ENCODE measurements at regions not wholly inside any gene's neighbourhood (a gene's known extent, or its start where the extent isn't known, plus 50 kb on each side); places are given as distances from the start of the nearest gene placed in this dataset.
"Not testable (repeated sequence)": the region's sequence is repeated elsewhere in the genome, so short reads cannot be mapped to it uniquely, and the experiment has no call there.

DNA sequence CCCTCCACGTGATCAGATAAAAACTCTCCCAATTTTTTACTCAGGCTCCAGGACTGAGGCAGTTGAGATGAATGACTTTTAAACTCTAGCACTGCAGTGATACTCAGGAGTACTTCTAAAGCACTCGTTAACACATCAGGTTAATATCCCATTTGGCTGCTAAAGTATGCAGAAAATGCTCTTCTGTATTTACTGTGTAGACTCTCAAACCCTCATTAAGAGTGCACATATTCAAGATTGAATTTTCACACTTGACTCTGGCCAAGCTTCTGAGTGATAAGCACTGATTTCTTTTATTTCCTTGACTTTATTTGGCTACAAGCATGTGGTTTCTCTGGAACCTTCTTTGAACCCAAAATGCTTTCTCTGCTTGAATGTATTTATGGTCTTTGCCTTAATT lies 392.3 kb upstream of the NECTIN3 start:
- no peaks in the 10 kb centered on the region for H3K4me1 Mint-ChIP-seq

GRCh38 chr3:110680450-110680849 lies 391.2 kb upstream of the NECTIN3 start:
- no peak for ATAC-seq
- no peak overlapping the region for H3K4me3 Mint-ChIP-seq

More for the DNA sequence above, 392.3 kb upstream of the NECTIN3 start:
- Mint-ChIP-seq H3K4me3 (no peak overlapping the region), H3K27ac (no peak overlapping the region), H3K36me3 (no peaks in the 10 kb centered on the region), H3K9me3 (peaks cover 3% of the 10 kb centered on the region)
- DNase-seq (ENCODE audit: low spot score in 2 of 2) (no peak), ATAC-seq (no peak)

GRCh38 chr3:110684466-110684865 lies 387.1 kb upstream of the NECTIN3 start:
- ATAC-seq, result no peak
- no peak overlapping the region for H3K4me3 Mint-ChIP-seq

More at GRCh38 chr3:110680450-110680849, 391.2 kb upstream of the NECTIN3 start:
- H3K4me1 Mint-ChIP-seq, result no peaks in the 10 kb centered on the region
- H3K9me3 Mint-ChIP-seq, result no peaks in the 10 kb centered on the region
- no peaks in the 10 kb centered on the region for H3K36me3 Mint-ChIP-seq
- no peak for DNase-seq (ENCODE audit: low spot score in 2 of 2)
- no peak overlapping the region for H3K27ac Mint-ChIP-seq

GRCh38 chr3:110685630-110686029 lies 386.0 kb upstream of the NECTIN3 start:
- no peak overlapping the region for H3K27ac Mint-ChIP-seq
- ATAC-seq, result no peak
- no peaks in the 10 kb centered on the region for H3K4me1 Mint-ChIP-seq

More at GRCh38 chr3:110684466-110684865, 387.1 kb upstream of the NECTIN3 start:
- Mint-ChIP-seq H3K4me1 (no peaks in the 10 kb centered on the region), H3K27ac (no peak overlapping the region), H3K9me3 (no peaks in the 10 kb centered on the region), H3K36me3 (no peaks in the 10 kb centered on the region)
- DNase-seq (ENCODE audit: low spot score in 2 of 2), result no peak

GRCh38 chr3:110686701-110687100 lies 384.9 kb upstream of the NECTIN3 start:
- ATAC-seq (no peak), DNase-seq (ENCODE audit: low spot score in 2 of 2) (no peak)
- no peaks in the 10 kb centered on the region for H3K9me3 Mint-ChIP-seq
- no peak overlapping the region for H3K4me3 Mint-ChIP-seq
- no peaks in the 10 kb centered on the region for H3K36me3 Mint-ChIP-seq
- no peaks in the 10 kb centered on the region for H3K4me1 Mint-ChIP-seq
- H3K27ac Mint-ChIP-seq, result no peak overlapping the region

More at GRCh38 chr3:110685630-110686029, 386.0 kb upstream of the NECTIN3 start:
- no peak overlapping the region for H3K4me3 Mint-ChIP-seq
- no peak for DNase-seq (ENCODE audit: low spot score in 2 of 2)
- no peaks in the 10 kb centered on the region for H3K36me3 Mint-ChIP-seq
- H3K9me3 Mint-ChIP-seq, result no peaks in the 10 kb centered on the region

- H3K36me3 Mint-ChIP-seq, result no peaks in the 10 kb centered on the region
- no peak overlapping the region for H3K4me3 Mint-ChIP-seq
- no peaks in the 10 kb centered on the region for H3K9me3 Mint-ChIP-seq
- ATAC-seq (no peak), DNase-seq (ENCODE audit: low spot score in 2 of 2) (no peak)
- H3K4me1 Mint-ChIP-seq, result no peaks in the 10 kb centered on the region
- H3K27ac Mint-ChIP-seq, result no peak overlapping the region
Observed at GRCh38 chr3:110687138-110687537, 384.5 kb upstream of the NECTIN3 start.

GRCh38 chr3:110697961-110698360 lies 373.7 kb upstream of the NECTIN3 start:
- H3K4me1 Mint-ChIP-seq, result no peaks in the 10 kb centered on the region
- no peaks in the 10 kb centered on the region for H3K36me3 Mint-ChIP-seq
- DNase-seq (ENCODE audit: low spot score in 2 of 2) (no peak), ATAC-seq (no peak)
- H3K27ac Mint-ChIP-seq, result no peak overlapping the region
- no peaks in the 10 kb centered on the region for H3K9me3 Mint-ChIP-seq
- no peak overlapping the region for H3K4me3 Mint-ChIP-seq

- H3K4me1 Mint-ChIP-seq, result not testable (repeated sequence)
Observed at GRCh38 chr3:110704332-110704731, 367.3 kb upstream of the NECTIN3 start.

GRCh38 chr3:110708156-110708555 lies 363.5 kb upstream of the NECTIN3 start:
- H3K4me1 Mint-ChIP-seq, result no peaks in the 10 kb centered on the region
- DNase-seq (ENCODE audit: low spot score in 2 of 2) (no peak), ATAC-seq (no peak)
- H3K36me3 Mint-ChIP-seq, result no peaks in the 10 kb centered on the region
- no peaks in the 10 kb centered on the region for H3K9me3 Mint-ChIP-seq
- H3K27ac Mint-ChIP-seq, result no peak overlapping the region
- H3K4me3 Mint-ChIP-seq, result no peak overlapping the region

More at GRCh38 chr3:110704332-110704731, 367.3 kb upstream of the NECTIN3 start:
- not testable (repeated sequence) for H3K27ac Mint-ChIP-seq; DNase-seq (ENCODE audit: low spot score in 2 of 2); H3K9me3 Mint-ChIP-seq; H3K36me3 Mint-ChIP-seq; ATAC-seq; H3K4me3 Mint-ChIP-seq

- no peaks in the 10 kb centered on the region for H3K9me3 Mint-ChIP-seq
- no peak overlapping the region for H3K4me3 Mint-ChIP-seq
- H3K4me1 Mint-ChIP-seq, result no peaks in the 10 kb centered on the region
- DNase-seq (ENCODE audit: low spot score in 2 of 2) (no peak), ATAC-seq (no peak)
- no peaks in the 10 kb centered on the region for H3K36me3 Mint-ChIP-seq
- H3K27ac Mint-ChIP-seq, result no peak overlapping the region
Observed at GRCh38 chr3:110710156-110710555, 361.5 kb upstream of the NECTIN3 start.

DNA sequence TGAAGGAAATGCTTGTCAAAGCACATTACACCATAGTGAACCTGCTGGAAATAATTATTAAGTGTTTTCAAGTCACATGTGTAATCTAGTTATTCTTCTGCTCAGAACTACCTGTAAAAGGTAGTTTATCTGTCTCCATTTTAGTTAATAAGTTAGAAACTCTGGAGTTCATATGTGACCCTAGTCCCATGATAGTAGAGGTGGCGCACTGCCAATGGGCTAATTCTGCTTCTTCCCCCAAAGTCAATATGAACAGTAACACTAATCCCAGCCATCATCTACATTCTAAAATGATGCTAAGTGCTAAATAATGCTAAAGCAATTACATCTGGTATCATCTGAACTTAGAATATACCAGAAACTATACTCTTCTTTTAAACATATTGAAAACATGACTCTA lies 361.0 kb upstream of the NECTIN3 start:
- ATAC-seq (no peak), DNase-seq (ENCODE audit: low spot score in 2 of 2) (no peak)
- no peak overlapping the region for H3K27ac Mint-ChIP-seq
- no peaks in the 10 kb centered on the region for H3K36me3 Mint-ChIP-seq
- H3K4me3 Mint-ChIP-seq, result no peak overlapping the region
- H3K4me1 Mint-ChIP-seq, result no peaks in the 10 kb centered on the region
- no peaks in the 10 kb centered on the region for H3K9me3 Mint-ChIP-seq

- H3K36me3 Mint-ChIP-seq, result no peaks in the 10 kb centered on the region
Observed at GRCh38 chr3:110711130-110711832, 360.3 kb upstream of the NECTIN3 start.

GRCh38 chr3:110711851-110712516 lies 359.6 kb upstream of the NECTIN3 start:
- ATAC-seq (no peak), DNase-seq (ENCODE audit: low spot score in 2 of 2) (no peak)
- no peaks in the 10 kb centered on the region for H3K9me3 Mint-ChIP-seq
- H3K4me3 Mint-ChIP-seq, result no peak overlapping the region
- no peaks in the 10 kb centered on the region for H3K4me1 Mint-ChIP-seq
- H3K27ac Mint-ChIP-seq, result no peak overlapping the region
- H3K36me3 Mint-ChIP-seq, result no peaks in the 10 kb centered on the region

More at GRCh38 chr3:110711130-110711832, 360.3 kb upstream of the NECTIN3 start:
- Mint-ChIP-seq H3K9me3 (no peaks in the 10 kb centered on the region), H3K27ac (no peak overlapping the region), H3K4me1 (no peaks in the 10 kb centered on the region), H3K4me3 (no peak overlapping the region)
- ATAC-seq, result no peak
- DNase-seq (ENCODE audit: low spot score in 2 of 2), result no peak

DNA sequence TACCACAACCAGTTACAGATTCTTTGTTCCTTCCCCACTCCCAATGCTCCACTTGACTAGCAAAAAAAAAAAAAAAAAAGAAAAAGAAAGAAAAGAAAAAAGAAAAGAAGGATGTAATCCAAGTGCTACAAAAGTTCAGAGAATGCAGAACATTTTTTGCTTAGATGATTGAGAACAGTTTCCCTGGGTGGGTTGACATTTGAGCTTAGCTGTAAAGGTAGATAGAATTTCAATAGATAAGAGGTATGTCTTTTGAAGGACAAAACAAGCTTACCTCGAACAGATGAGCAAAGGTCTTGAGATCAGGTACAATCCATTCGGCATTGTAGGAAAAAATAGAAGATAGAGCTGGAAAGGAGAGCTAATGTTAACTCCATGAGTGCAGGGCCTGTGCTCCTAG lies 344.6 kb upstream of the NECTIN3 start:
- ATAC-seq (no peak), DNase-seq (ENCODE audit: low spot score in 2 of 2) (no peak)
- Mint-ChIP-seq H3K27ac (no peak overlapping the region), H3K9me3 (no peaks in the 10 kb centered on the region), H3K36me3 (no peaks in the 10 kb centered on the region), H3K4me3 (no peak overlapping the region), H3K4me1 (no peaks in the 10 kb centered on the region)

DNA sequence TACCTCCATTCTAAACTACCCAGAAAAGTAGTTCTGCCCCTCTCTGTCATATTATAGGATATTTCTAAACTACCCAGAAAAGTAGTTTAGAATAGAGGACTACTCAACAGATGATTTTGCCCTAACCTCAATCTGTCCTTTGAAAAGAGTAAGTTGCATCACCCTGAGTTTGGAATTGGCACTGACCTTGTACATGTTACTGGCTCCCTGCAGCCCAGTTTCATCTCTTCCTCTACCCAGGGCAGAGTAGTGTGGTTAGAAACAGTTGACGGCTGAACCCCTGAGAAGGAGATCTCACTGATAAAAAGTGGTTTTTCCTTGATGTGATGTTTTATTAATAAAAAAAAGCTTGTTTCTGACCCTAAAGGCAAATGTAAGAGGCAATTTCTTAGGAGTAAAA lies 340.5 kb upstream of the NECTIN3 start:
- no peak for ATAC-seq
- no peak for DNase-seq (ENCODE audit: low spot score in 2 of 2)
- H3K36me3 Mint-ChIP-seq, result no peaks in the 10 kb centered on the region

GRCh38 chr3:110732420-110732819 lies 339.2 kb upstream of the NECTIN3 start:
- Mint-ChIP-seq H3K27ac (no peak overlapping the region), H3K9me3 (no peaks in the 10 kb centered on the region), H3K4me3 (no peak overlapping the region), H3K4me1 (no peaks in the 10 kb centered on the region), H3K36me3 (no peaks in the 10 kb centered on the region)
- no peak for ATAC-seq
- DNase-seq (ENCODE audit: low spot score in 2 of 2), result no peak

More for the DNA sequence above, 340.5 kb upstream of the NECTIN3 start:
- Mint-ChIP-seq H3K27ac (no peak overlapping the region), H3K4me3 (no peak overlapping the region), H3K4me1 (no peaks in the 10 kb centered on the region), H3K9me3 (no peaks in the 10 kb centered on the region)
